Astrocyte of the cerebellum (primary cell): ENCODE measurements at regions not wholly inside any gene's neighbourhood (a gene's known extent, or its start where the extent isn't known, plus 50 kb on each side); places are given as distances from the start of the nearest gene placed in this dataset.
A peak's percentile ranks its signal among the peaks of the same experiment; 100 is the strongest.

ENCODE experiments used
- DNase-seq: peaks from one replicate; pipeline ENCODE4 v3.0.0-alpha.2; 2011; ENCODE audit warnings: low read depth
- H3K4me3 ChIP-seq: 2 replicates; pipeline ENCODE4 v1.5.1; 2011; ENCODE audit warnings: mild to moderate bottlenecking, low read depth, low read length, moderate library complexity
- in situ Hi-C: cut with HindIII; loops from 2 replicates; pipeline ENCODE4 v1.10.0; 2017; ENCODE audit warnings: low sequenced_read_pairs
- TF ChIP-seq, protein P1 (sequence below): IDR thresholded peaks from 2 replicates; pipeline ENCODE4 v1.5.1; 2012; ENCODE audit warnings: low read length, low read depth, moderate library complexity, mild to moderate bottlenecking; ENCODE audit errors: missing control alignments

DNA sequence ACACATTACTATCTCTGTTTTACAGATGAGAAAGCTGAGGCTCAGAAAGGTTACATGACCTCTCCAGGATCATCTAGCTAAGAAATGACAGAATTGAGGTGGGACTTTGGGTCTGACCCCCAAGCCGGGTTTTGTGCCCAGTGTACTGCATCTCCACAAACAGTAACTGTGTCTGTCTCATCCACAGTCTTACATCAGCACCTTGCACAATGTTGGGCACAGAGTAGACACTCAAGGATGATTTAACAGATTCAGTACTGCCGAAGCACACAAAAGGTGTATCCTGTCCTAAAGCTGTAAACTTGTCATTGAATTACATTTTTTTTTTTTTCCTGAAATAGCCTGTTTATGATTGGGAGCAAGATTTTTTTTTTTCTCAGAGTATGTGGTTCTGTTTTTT is 84.8 kb downstream of the ADCYAP1 start:
- TF ChIP-seq, protein P1, sequence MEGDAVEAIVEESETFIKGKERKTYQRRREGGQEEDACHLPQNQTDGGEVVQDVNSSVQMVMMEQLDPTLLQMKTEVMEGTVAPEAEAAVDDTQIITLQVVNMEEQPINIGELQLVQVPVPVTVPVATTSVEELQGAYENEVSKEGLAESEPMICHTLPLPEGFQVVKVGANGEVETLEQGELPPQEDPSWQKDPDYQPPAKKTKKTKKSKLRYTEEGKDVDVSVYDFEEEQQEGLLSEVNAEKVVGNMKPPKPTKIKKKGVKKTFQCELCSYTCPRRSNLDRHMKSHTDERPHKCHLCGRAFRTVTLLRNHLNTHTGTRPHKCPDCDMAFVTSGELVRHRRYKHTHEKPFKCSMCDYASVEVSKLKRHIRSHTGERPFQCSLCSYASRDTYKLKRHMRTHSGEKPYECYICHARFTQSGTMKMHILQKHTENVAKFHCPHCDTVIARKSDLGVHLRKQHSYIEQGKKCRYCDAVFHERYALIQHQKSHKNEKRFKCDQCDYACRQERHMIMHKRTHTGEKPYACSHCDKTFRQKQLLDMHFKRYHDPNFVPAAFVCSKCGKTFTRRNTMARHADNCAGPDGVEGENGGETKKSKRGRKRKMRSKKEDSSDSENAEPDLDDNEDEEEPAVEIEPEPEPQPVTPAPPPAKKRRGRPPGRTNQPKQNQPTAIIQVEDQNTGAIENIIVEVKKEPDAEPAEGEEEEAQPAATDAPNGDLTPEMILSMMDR, result no peak
- in situ Hi-C loops, result no loop called here

DNA sequence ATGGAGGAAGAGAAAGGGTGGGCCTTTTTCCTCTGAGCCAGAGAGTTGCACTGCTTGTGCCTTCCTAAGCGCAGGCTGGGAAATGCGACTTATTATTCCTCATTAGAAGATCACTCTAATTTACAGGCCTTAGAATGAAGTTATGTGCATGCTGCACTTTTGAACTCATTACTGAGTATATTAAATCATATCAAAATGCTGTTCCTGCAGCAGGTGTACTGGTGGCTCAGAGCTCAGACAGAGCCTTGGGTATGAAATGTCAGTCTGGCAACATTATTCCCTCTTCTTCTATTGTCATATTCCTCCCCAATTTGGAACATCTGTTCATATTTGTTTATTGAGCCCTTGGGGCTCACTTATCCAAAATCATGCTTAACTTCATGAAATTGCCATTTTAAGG is 85.5 kb downstream of the ADCYAP1 start:
- H3K4me3 ChIP-seq, result no peak overlapping the region
- TF ChIP-seq, protein P1, result no peak
- no peak for DNase-seq
- in situ Hi-C loops, result no loop called here

More for the DNA sequence above, 84.8 kb downstream of the ADCYAP1 start:
- no peak overlapping the region for H3K4me3 ChIP-seq
- no peak for DNase-seq

- no peak for DNase-seq
- H3K4me3 ChIP-seq, result no peak overlapping the region
- in situ Hi-C loops, result no loop called here
- TF ChIP-seq, protein P1, result no peak
These were observed 86.8 kb downstream of the ADCYAP1 start for GRCh38 chr18:991441-991840.

- no peak overlapping the region for H3K4me3 ChIP-seq
- no peak for DNase-seq
- in situ Hi-C loops, result no loop called here
- TF ChIP-seq, protein P1, result no peak
These were observed 88.9 kb downstream of the ADCYAP1 start for GRCh38 chr18:993560-993959.

GRCh38 chr18:995629-996028 is 91.0 kb downstream of the ADCYAP1 start:
- in situ Hi-C loops, result no loop called here

GRCh38 chr18:997499-997898 is 92.8 kb downstream of the ADCYAP1 start:
- in situ Hi-C loops, result no loop called here
- no peak for DNase-seq
- H3K4me3 ChIP-seq, result no peak overlapping the region
- TF ChIP-seq, protein P1, result no peak

More at GRCh38 chr18:995629-996028, 91.0 kb downstream of the ADCYAP1 start:
- TF ChIP-seq, protein P1, result no peak
- peak; percentile 66 for DNase-seq
- no peak overlapping the region for H3K4me3 ChIP-seq

GRCh38 chr18:998936-999335 is 94.3 kb downstream of the ADCYAP1 start:
- no peak for DNase-seq
- H3K4me3 ChIP-seq, result no peak overlapping the region
- TF ChIP-seq, protein P1, result no peak
- in situ Hi-C loops, result no loop called here
